Transverse colon (tissue), 4 donors: ENCODE measurements at regions not wholly inside any gene's neighbourhood (a gene's known extent, or its start where the extent isn't known, plus 50 kb on each side); places are given as distances from the start of the nearest gene placed in this dataset.
"Not testable (repeated sequence)": the region's sequence is repeated elsewhere in the genome, so short reads cannot be mapped to it uniquely, and the experiment has no call there.

Experiments used
- CTCF ChIP-seq, 5 experiments: fragments of 200-600 bp in 3 of 5; fragments of 450-650 bp in 2 of 5; sonication (generic) in 3 of 5; IDR thresholded peaks; 1 replicate in 2 of 5; 2 replicates in 3 of 5; pipeline ENCODE4 v1.5.1; 2016 to 2017; ENCODE audit warnings: antibody characterized with exemption in 5 of 5, inconsistent platforms in 3 of 5, mild to moderate bottlenecking in 2 of 5, moderate library complexity in 1 of 5
- EP300 ChIP-seq: sonication (generic); formaldehyde crosslinking; IDR thresholded peaks from one replicate; pipeline ENCODE4 v1.6.1; 2017; ENCODE audit warnings: antibody characterized with exemption, low read depth
- POLR2A ChIP-seq: fragments of 450-650 bp; IDR thresholded peaks from one replicate; pipeline ENCODE4 v1.6.1; 2016; ENCODE audit warnings: antibody characterized with exemption, mild to moderate bottlenecking, moderate library complexity
- POLR2AphosphoS5 ChIP-seq, 3 donors: sonication (generic); formaldehyde crosslinking; IDR thresholded peaks; one replicate each; pipeline ENCODE4 v1.6.1; 2016; ENCODE audit warnings: antibody characterized with exemption in 3 of 3

- not testable (repeated sequence) for TF ChIP-seq CTCF (IDR thresholded peaks at IDR 0.05); POLR2AphosphoS5 (IDR thresholded peaks at IDR 0.05); EP300; POLR2A
Measured at GRCh38 chr15:84154787-84155186, 80.8 kb upstream of the GOLGA6L4 start.
